T-cell (primary cell): ENCODE measurements at regions not wholly inside any gene's neighbourhood (a gene's known extent, or its start where the extent isn't known, plus 50 kb on each side); places are given as distances from the start of the nearest gene placed in this dataset.

ENCODE experiments used
- ATAC-seq, 4 experiments: fragments of 200-7000 bp in 3 of 4; fragments of 150-1000 bp in 1 of 4; cut with Tn5 transposase; replicated peaks in 1 of 4; 1 replicate in 3 of 4; 2 replicates in 1 of 4; pipeline ENCODE4 v1.10.0; 2021; ENCODE audit warnings: moderate library complexity in 3 of 4, mild to moderate bottlenecking in 2 of 4, moderate number of reproducible peaks in 1 of 4
- CTCF ChIA-PET, 2 donors: fragments of 300-600 bp; sonication (Branson Sonifier 250); formaldehyde crosslinking; loops; one replicate each; lab custom pipeline; 2022; ENCODE audit warnings: antibody characterized with exemption in 2 of 2; lab: Charles Lee
- POLR2A ChIA-PET, 2 donors: fragments of 300-600 bp; sonication (Branson Sonifier 250); formaldehyde crosslinking; loops; one replicate each; lab custom pipeline; 2022; ENCODE audit warnings: antibody characterized with exemption in 2 of 2; lab: Charles Lee
- DNase-seq, 35 experiments: peaks; one replicate each; pipeline versions ENCODE4 v3.0.0 to v3.0.0-alpha.2; 2013 to 2023
- H3K27ac ChIP-seq: one replicate; pipeline ENCODE4 v1.5.1; 2013; ENCODE audit warnings: low read length
- H3K27me3 ChIP-seq, 2 experiments: replicated peaks in 1 of 2; 1 replicate in 1 of 2; 2 replicates in 1 of 2; pipeline versions ENCODE4 v1.6.1 to v1.7.0; 2013; ENCODE audit warnings: low read length in 1 of 2, mixed read lengths in 1 of 2; ENCODE audit not compliant: control insufficient read depth in 2 of 2, insufficient read depth in 2 of 2; ENCODE audit errors: extremely low read depth in 1 of 2
- H3K36me3 ChIP-seq, 2 donors: 1 replicate in 1 of 2; 2 replicates in 1 of 2; pipeline versions ENCODE4 v1.6.1 to v1.7.0; 2013; ENCODE audit warnings: low read length in 1 of 2; ENCODE audit not compliant: control insufficient read depth in 2 of 2, insufficient read depth in 1 of 2; ENCODE audit errors: extremely low read depth in 1 of 2
- H3K4me1 ChIP-seq, 2 experiments: 1 replicate in 1 of 2; 2 replicates in 1 of 2; pipeline versions ENCODE4 v1.6.1 to v1.7.0; 2013; ENCODE audit warnings: low read length in 2 of 2, mixed read lengths in 1 of 2; ENCODE audit not compliant: insufficient read depth in 2 of 2, control insufficient read depth in 1 of 2; ENCODE audit errors: extremely low read depth in 1 of 2
- H3K4me3 ChIP-seq, 2 donors: 1 replicate in 1 of 2; 2 replicates in 1 of 2; pipeline versions ENCODE4 v1.5.1 to v1.7.0; 2013; ENCODE audit warnings: mild to moderate bottlenecking in 2 of 2, low read length in 1 of 2, moderate library complexity in 1 of 2; ENCODE audit not compliant: control insufficient read depth in 1 of 2; ENCODE audit errors: extremely low read depth in 1 of 2
- H3K9me3 ChIP-seq: 2 replicates; pipeline ENCODE4 v1.7.0; 2013
- H3K27ac Mint-ChIP-seq, 2 donors: one replicate each; pipeline ENCODE4 v1.8.0; 2020 to 2021; ENCODE audit warnings: mild to moderate bottlenecking in 2 of 2, mixed read lengths in 2 of 2
- H3K27me3 Mint-ChIP-seq, 2 donors: one replicate each; pipeline ENCODE4 v1.8.0; 2021 to 2022; ENCODE audit warnings: mixed read lengths in 2 of 2
- H3K36me3 Mint-ChIP-seq: one replicate; pipeline ENCODE4 v1.8.0; 2021; ENCODE audit warnings: mixed read lengths
- H3K4me1 Mint-ChIP-seq, 3 donors: one replicate each; pipeline ENCODE4 v1.8.0; 2020 to 2022; ENCODE audit warnings: mixed read lengths in 3 of 3, mild to moderate bottlenecking in 1 of 3
- H3K4me3 Mint-ChIP-seq, 3 donors: one replicate each; pipeline ENCODE4 v1.8.0; 2020 to 2022; ENCODE audit warnings: mild to moderate bottlenecking in 3 of 3, mixed read lengths in 3 of 3, moderate library complexity in 3 of 3
- H3K9me3 Mint-ChIP-seq, 3 donors: one replicate each; pipeline ENCODE4 v1.8.0; 2020 to 2022; ENCODE audit warnings: mixed read lengths in 3 of 3
- WGBS: methylation state at CpG from one replicate; pipeline ENCODE4 v1.1.5; 2013; ENCODE audit warnings: missing lambda C conversion rate; ENCODE audit not compliant: insufficient coverage; 5-methylcytosine and 5-hydroxymethylcytosine counted together

DNA sequence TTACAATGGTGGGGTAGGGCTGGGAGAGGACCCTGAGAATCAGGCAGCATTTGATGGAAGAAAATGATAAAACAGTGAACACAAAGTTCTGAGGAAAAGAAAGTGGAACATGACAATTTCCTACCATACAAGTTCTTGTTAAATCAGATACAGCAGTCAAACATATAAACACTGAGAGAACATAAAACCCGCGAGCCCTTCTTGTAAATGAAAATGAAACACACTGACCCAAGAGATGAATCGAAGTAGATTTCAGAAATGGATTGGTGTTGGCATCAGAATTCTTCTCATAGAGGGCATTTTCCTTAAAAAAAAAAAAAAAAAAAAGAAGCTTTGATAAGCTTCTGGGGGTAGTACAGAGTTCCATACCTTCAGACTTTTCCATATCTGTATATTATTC lies 134.7 kb upstream of the TMEM45B start:
- Histone ChIP-seq H3K27me3 (peaks cover 2 to 5% of the 10 kb centered on the region in 2 experiments), H3K36me3 (no peaks in the 10 kb centered on the region), H3K9me3 (no peaks in the 10 kb centered on the region), H3K4me1 (no peaks in the 10 kb centered on the region), H3K4me3 (no peak overlapping the region), H3K27ac (no peak overlapping the region)
- no CpG with 5 or more reads among the region's 3 CpGs for WGBS
- Mint-ChIP-seq H3K4me1 (no peaks in the 10 kb centered on the region), H3K4me3 (no peak overlapping the region), H3K36me3 (peaks cover 9% of the 10 kb centered on the region), H3K27ac (no peak overlapping the region), H3K27me3 (peaks cover 2 to 12% of the 10 kb centered on the region in 2 donors), H3K9me3 (no peaks in the 10 kb centered on the region)
- no peak for DNase-seq
- ATAC-seq = no peak
- ChIA-PET CTCF (interaction anchor here (0.6 to 1.6 kb wide), 2 partner anchors 15 to 163 kb away, joined by 4 to 5 read pairs; no protein-coding TSS in a partner anchor), POLR2A (no interaction called here)

DNA sequence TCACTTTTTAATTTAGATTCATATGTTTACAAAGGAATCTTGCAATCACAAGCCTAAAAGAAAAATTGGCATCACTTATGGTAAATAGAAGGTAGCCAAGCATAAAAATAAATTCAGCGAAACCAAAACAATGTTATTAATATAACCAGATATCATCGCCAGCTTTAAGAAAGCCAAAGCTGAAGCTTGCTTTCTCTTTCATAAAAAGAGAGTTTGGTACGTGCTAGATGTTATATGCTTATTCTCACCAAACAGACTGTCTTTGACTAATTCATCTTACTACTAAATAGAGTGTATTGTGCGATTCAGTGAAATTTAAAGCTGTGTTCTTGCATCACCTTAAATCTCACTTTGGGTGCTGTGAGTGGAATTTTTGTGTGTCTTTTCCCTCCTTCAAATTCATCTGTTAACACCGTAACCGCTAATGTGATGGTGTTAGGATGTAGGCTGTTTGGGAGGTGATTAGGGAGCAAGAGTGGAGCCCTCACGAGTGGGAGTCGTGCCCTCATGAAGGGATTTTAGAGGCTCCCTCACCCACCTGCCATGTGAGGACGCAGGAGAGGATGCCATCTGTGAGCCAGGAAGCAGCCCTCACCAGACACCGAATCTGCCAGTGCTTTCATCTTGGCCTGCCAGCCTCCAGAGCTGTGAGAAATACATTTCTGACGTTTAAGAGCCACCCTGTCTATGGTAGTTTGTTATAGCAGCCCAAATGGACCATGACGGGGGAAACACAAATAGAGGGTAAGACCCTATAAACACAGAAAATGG lies 134.1 kb upstream of the TMEM45B start:
- no peak overlapping the region for H3K27ac Mint-ChIP-seq
- WGBS = 75% methylated on average over 2 of the region's 12 CpGs
- no peak for ATAC-seq
- H3K27me3 Mint-ChIP-seq = peaks cover 2 to 8% of the 10 kb centered on the region in 2 donors
- Histone ChIP-seq H3K4me1 (no peaks in the 10 kb centered on the region), H3K4me3 (no peak overlapping the region), H3K27me3 (peaks cover 2 to 5% of the 10 kb centered on the region in 2 experiments), H3K9me3 (no peaks in the 10 kb centered on the region), H3K27ac (no peak overlapping the region), H3K36me3 (no peaks in the 10 kb centered on the region)
- peaks cover 3% of the 10 kb centered on the region for H3K36me3 Mint-ChIP-seq
- H3K4me1 Mint-ChIP-seq = no peaks in the 10 kb centered on the region
- H3K4me3 Mint-ChIP-seq = no peak overlapping the region
- H3K9me3 Mint-ChIP-seq = no peaks in the 10 kb centered on the region
- no peak for DNase-seq
- CTCF ChIA-PET = interaction anchor here (0.6 to 1.6 kb wide), 2 partner anchors 14 to 162 kb away, joined by 4 to 5 read pairs; no protein-coding TSS in a partner anchor
- POLR2A ChIA-PET = no interaction called here

- no peaks in the 10 kb centered on the region for H3K9me3 ChIP-seq
- H3K4me1 ChIP-seq = no peaks in the 10 kb centered on the region
- Mint-ChIP-seq H3K27ac (no peak overlapping the region), H3K4me3 (no peak overlapping the region), H3K36me3 (no peaks in the 10 kb centered on the region), H3K9me3 (no peaks in the 10 kb centered on the region), H3K27me3 (peaks cover 2 to 7% of the 10 kb centered on the region in 2 donors), H3K4me1 (no peaks in the 10 kb centered on the region)
- DNase-seq = no peak
- H3K4me3 ChIP-seq = no peak overlapping the region
- ChIA-PET POLR2A (no interaction called here), CTCF (no interaction called here)
- WGBS = no CpG with 5 or more reads among the region's 3 CpGs
- no peaks in the 10 kb centered on the region for H3K36me3 ChIP-seq
- no peak overlapping the region for H3K27ac ChIP-seq
- H3K27me3 ChIP-seq = peaks cover 4 to 9% of the 10 kb centered on the region in 2 experiments
- no peak for ATAC-seq
These were observed 129.4 kb upstream of the TMEM45B start for GRCh38 chr11:129686269-129686668.

- H3K4me1 ChIP-seq = peaks cover 0 to 12% of the 10 kb centered on the region in 2 experiments
- no peak for DNase-seq
- H3K4me1 Mint-ChIP-seq = peaks cover 7 to 10% (median 8%) of the 10 kb centered on the region in 3 donors
- H3K36me3 ChIP-seq = no peaks in the 10 kb centered on the region
- H3K27ac Mint-ChIP-seq = no peak overlapping the region
- no peaks in the 10 kb centered on the region for H3K9me3 ChIP-seq
- H3K9me3 Mint-ChIP-seq = no peaks in the 10 kb centered on the region
- CTCF ChIA-PET = no interaction called here
- POLR2A ChIA-PET = no interaction called here
- H3K4me3 Mint-ChIP-seq = no peak overlapping the region
- H3K4me3 ChIP-seq = no peak overlapping the region
- H3K27ac ChIP-seq = no peak overlapping the region
- no peak for ATAC-seq
- peaks cover 0 to 9% of the 10 kb centered on the region in 2 donors for H3K27me3 Mint-ChIP-seq
- H3K36me3 Mint-ChIP-seq = no peaks in the 10 kb centered on the region
- WGBS = 82% methylated on average over 7 of the region's 10 CpGs
- H3K27me3 ChIP-seq = peaks cover 4 to 23% of the 10 kb centered on the region in 2 experiments
These were observed 124.5 kb upstream of the TMEM45B start for GRCh38 chr11:129691142-129691541.

DNA sequence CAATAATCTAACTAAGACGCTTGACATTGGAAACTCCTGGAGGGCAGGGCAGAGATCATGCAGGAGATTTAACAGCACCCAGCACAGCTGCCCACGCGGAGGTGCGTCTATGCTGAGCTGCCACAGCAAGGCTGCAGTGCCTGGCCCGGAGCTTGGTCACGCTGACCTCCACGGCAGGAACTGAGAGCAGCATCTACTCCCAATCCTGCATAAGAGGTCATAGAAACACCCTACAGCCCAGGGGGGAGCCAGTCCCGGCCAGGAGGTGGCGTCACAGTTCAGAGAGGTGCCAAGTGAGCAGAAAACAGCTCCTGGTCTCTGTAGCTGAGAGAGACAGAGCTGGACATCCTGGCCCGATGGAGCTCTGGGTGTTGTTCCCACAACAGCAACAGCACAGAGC lies 121.1 kb upstream of the TMEM45B start:
- WGBS = 76% methylated on average over 10 of the region's 10 CpGs
- no peak overlapping the region for H3K27ac Mint-ChIP-seq

GRCh38 chr11:129694966-129695365 lies 120.7 kb upstream of the TMEM45B start:
- H3K27me3 Mint-ChIP-seq = peaks cover 0 to 5% of the 10 kb centered on the region in 2 donors
- POLR2A ChIA-PET = no interaction called here
- H3K27me3 ChIP-seq = peaks cover 0 to 27% of the 10 kb centered on the region in 2 experiments
- CTCF ChIA-PET = interaction anchor here in 1 of 2 donors (0.5 to 1.3 kb wide), 5 partner anchors 14 to 1271 kb away, joined by 3 to 4 read pairs (median 3); no protein-coding TSS in a partner anchor
- no peaks in the 10 kb centered on the region for H3K36me3 Mint-ChIP-seq
- peaks cover 7 to 10% (median 8%) of the 10 kb centered on the region in 3 donors for H3K4me1 Mint-ChIP-seq
- H3K27ac Mint-ChIP-seq = no peak overlapping the region
- DNase-seq (no peak), ATAC-seq (no peak)
- H3K4me3 ChIP-seq = no peak overlapping the region
- H3K4me3 Mint-ChIP-seq = peak overlapping the region in 2 of 3 donors; percentile 77 to 84
- 53% methylated on average over 8 of the region's 10 CpGs for WGBS
- no peaks in the 10 kb centered on the region for H3K36me3 ChIP-seq
- peaks cover 0 to 14% of the 10 kb centered on the region in 2 experiments for H3K4me1 ChIP-seq
- H3K27ac ChIP-seq = no peak overlapping the region
- H3K9me3 ChIP-seq = no peaks in the 10 kb centered on the region
- H3K9me3 Mint-ChIP-seq = no peaks in the 10 kb centered on the region

More for the DNA sequence above, 121.1 kb upstream of the TMEM45B start:
- H3K27me3 ChIP-seq = peaks cover 0 to 27% of the 10 kb centered on the region in 2 experiments
- DNase-seq (peak in 1 of 35 experiments; percentile 7), ATAC-seq (no peak)
- H3K4me3 ChIP-seq = no peak overlapping the region
- no peaks in the 10 kb centered on the region for H3K36me3 ChIP-seq
- POLR2A ChIA-PET = no interaction called here
- Mint-ChIP-seq H3K36me3 (no peaks in the 10 kb centered on the region), H3K4me3 (no peak overlapping the region), H3K27me3 (peaks cover 0 to 5% of the 10 kb centered on the region in 2 donors), H3K4me1 (peaks cover 7 to 10% (median 8%) of the 10 kb centered on the region in 3 donors), H3K9me3 (no peaks in the 10 kb centered on the region)
- CTCF ChIA-PET = interaction anchor here in 1 of 2 donors (1.3 kb wide), 1 partner anchor 56 kb away, joined by 3 read pairs; no protein-coding TSS in a partner anchor
- H3K4me1 ChIP-seq = peaks cover 0 to 14% of the 10 kb centered on the region in 2 experiments
- H3K27ac ChIP-seq = no peak overlapping the region
- H3K9me3 ChIP-seq = no peaks in the 10 kb centered on the region
